ENCODE measurements at regions not wholly inside any gene's neighbourhood (a gene's known extent, or its start where the extent isn't known, plus 50 kb on each side); places are given as distances from the start of the nearest gene placed in this dataset.

DNA sequence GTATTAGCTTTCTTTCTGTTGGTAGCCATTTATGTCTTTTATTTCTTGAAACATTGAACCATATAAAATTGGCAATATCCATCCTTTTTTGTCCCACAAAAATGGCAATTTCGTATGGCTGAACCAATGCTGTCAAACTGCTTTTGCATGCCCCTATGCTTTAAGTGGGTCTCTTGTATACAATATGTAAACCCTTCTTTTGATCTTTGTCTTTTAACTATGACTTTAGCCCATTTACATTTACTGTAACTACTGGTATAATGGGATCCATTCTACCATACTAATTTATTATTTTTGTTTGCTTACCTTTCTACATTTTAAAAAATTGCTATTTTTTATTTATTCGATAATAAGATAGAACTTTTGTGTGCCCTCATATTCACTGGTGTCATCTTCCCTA, 93.4 kb downstream of the TENT4A start:
- no peaks in the 10 kb centered on the region for H3K27me3 ChIP-seq
- no peaks in the 10 kb centered on the region for H3K9me3 ChIP-seq (replicated peaks)
- H3K36me3 ChIP-seq, result no peaks in the 10 kb centered on the region
- no peaks in the 10 kb centered on the region for H3K4me1 ChIP-seq
- H3K27ac ChIP-seq, result no peak overlapping the region
- DNase-seq, result no peak
- no peak overlapping the region for H3K4me3 ChIP-seq

DNA sequence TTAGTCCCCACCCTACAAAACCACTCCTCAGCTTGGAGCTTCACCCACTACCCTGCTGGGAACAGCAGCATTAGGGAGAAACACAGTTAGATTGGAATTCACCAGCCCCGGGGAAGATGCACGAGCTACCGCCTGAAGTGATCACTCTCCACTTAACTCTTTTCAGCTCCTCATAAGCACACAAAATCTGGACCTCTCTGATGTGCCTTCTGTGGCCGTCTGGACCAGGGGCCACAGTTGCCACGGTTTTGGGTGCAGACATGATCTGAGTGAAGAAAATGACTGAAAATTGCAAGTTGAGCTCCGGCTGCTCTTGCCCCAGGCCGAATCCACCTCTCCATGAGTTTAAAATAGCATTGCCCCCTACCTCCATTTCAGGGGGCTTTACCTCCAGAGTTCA, 95.2 kb downstream of the TENT4A start:
- H3K4me1 ChIP-seq, result no peaks in the 10 kb centered on the region
- no peak overlapping the region for H3K4me3 ChIP-seq
- H3K36me3 ChIP-seq, result no peaks in the 10 kb centered on the region
- H3K27me3 ChIP-seq, result no peaks in the 10 kb centered on the region
- DNase-seq, result no peak
- H3K9me3 ChIP-seq (replicated peaks), result no peaks in the 10 kb centered on the region
- H3K27ac ChIP-seq, result no peak overlapping the region

DNA sequence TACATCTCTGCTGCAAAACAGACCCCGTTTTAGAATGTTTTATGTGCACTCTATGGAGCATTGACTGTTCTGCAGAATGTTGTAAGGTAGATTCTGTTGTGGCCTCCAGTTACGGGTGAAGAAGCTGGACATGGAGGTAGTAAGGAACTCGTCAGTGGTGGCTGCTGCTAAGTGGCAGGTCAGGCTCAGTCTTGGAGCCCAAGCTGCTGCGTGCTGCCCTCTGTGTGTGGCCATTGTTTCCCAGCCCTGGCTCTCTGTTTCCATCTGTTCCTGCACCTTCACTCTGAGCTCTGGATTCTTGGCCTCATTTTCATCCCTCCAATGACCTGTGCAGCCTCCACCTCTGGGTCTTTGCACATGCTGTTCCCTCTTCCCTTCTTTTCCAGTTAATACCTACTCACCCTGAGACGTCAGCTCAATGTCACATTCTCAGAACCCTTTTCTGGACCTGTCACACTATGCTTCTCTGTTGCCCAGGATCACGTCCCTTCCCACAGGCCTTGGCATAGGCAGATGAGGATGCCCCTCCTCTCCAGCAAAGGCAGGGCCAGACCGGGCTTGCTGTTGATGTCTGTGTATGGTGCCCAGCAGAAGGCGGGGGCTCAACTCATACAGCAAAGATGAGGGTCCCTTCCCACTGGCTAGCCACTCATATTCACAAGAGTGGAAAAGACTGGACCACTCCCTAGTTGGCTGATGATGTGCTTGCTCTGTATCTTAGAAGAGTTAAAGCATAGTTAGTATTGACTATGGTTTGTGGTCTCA, 97.6 kb downstream of the TENT4A start:
- H3K27me3 ChIP-seq, result no peaks in the 10 kb centered on the region
- H3K4me1 ChIP-seq, result no peaks in the 10 kb centered on the region
- H3K36me3 ChIP-seq, result no peaks in the 10 kb centered on the region
- H3K9me3 ChIP-seq (replicated peaks), result no peaks in the 10 kb centered on the region
- no peak for DNase-seq
- H3K27ac ChIP-seq, result no peak overlapping the region
- H3K4me3 ChIP-seq, result no peak overlapping the region

DNA sequence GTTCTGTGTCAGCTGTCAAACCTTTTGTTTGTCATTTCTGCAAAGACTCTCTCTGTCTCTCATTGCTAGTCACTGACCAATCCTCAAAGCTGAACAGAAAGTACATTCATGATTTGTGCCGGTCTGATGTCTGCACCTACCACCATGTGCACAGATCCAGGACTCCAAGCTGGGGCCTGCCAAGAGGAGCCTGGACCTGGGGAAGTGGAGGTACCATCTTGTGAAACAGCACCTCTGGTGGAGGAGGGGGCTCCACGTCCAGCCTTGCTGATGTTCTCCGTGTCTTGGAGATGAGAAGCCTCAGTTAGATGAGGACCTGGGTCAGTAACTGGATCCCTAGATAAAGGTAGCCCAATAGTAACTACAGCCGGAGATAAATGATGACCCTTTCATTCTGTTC, 98.9 kb downstream of the TENT4A start:
- H3K4me3 ChIP-seq, result no peak overlapping the region
- H3K4me1 ChIP-seq, result no peaks in the 10 kb centered on the region
- DNase-seq, result no peak
- H3K36me3 ChIP-seq, result no peaks in the 10 kb centered on the region
- H3K27ac ChIP-seq, result no peak overlapping the region
- H3K9me3 ChIP-seq (replicated peaks), result no peaks in the 10 kb centered on the region
- H3K27me3 ChIP-seq, result no peaks in the 10 kb centered on the region

DNA sequence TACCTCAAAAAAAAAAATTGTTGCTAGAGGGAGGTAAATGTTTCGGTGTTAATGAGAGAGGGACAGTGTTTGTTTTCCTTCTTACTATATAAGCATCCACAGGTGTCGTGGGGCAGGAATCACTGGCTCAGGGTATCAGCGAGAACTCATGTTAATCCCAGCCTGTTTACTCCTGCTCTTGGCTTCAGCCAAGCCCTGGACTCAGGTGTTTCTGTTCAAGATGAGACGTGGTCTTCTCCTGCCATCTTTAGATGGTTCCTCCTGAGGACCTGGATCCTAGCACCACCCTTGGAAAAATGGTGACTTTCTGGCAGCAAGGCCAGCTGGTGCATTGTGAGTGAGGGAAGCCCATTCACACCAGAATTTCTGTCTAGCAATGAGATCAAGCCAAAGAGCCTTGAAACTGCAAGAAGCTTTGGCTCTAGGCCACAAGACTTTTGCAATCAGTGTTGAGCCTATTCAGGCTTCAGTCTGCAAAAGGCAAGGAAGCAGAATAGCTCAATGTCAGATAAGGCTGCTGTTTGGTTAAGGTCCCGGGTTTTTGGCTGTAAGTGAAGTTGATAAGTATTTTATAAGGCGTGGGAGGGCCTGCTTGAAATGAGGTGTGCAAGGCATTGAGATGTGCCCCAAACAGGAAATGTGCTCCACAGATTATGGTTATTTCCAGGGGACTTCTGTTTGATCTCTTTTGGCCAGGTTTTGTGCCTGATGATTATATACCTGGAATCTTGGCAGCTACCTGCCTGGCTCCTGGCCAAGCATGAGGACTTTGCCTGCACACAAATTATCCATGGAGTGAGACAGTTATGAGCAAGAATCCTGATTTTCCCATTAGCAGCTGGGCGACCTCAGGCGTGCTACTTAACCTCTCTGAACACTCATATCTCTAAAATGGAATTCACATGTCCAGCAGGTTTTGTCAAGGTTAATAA, 99.8 kb downstream of the TENT4A start:
- Histone ChIP-seq H3K27ac (no peak overlapping the region), H3K36me3 (no peaks in the 10 kb centered on the region), H3K4me1 (no peaks in the 10 kb centered on the region), H3K4me3 (no peak overlapping the region), H3K27me3 (no peaks in the 10 kb centered on the region), H3K9me3 (replicated peaks) (no peaks in the 10 kb centered on the region)
- DNase-seq, result no peak

DNA sequence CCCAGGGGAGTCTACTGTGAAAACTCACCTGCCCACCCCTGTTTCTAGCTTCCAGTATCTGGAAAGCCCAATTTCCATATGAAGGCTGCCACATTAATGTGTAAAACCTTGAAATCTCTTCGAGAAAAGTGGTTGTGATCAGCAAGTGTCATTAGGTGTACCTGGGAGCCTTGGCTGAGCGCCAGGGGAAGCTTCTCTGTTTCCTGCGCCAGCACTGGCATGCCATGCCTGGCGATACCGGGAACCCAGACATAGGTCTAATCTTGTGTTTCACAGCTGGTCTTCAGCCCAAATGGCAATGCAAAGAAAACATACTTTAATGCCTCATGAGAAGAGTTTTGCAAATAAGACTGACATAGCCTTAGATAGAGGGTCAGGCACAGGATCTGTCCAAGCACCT, 101.6 kb downstream of the TENT4A start:
- no peak for DNase-seq
- H3K27me3 ChIP-seq, result no peaks in the 10 kb centered on the region
- H3K4me3 ChIP-seq, result no peak overlapping the region
- no peaks in the 10 kb centered on the region for H3K36me3 ChIP-seq
- no peaks in the 10 kb centered on the region for H3K9me3 ChIP-seq (replicated peaks)
- H3K4me1 ChIP-seq, result no peaks in the 10 kb centered on the region
- H3K27ac ChIP-seq, result no peak overlapping the region

DNA sequence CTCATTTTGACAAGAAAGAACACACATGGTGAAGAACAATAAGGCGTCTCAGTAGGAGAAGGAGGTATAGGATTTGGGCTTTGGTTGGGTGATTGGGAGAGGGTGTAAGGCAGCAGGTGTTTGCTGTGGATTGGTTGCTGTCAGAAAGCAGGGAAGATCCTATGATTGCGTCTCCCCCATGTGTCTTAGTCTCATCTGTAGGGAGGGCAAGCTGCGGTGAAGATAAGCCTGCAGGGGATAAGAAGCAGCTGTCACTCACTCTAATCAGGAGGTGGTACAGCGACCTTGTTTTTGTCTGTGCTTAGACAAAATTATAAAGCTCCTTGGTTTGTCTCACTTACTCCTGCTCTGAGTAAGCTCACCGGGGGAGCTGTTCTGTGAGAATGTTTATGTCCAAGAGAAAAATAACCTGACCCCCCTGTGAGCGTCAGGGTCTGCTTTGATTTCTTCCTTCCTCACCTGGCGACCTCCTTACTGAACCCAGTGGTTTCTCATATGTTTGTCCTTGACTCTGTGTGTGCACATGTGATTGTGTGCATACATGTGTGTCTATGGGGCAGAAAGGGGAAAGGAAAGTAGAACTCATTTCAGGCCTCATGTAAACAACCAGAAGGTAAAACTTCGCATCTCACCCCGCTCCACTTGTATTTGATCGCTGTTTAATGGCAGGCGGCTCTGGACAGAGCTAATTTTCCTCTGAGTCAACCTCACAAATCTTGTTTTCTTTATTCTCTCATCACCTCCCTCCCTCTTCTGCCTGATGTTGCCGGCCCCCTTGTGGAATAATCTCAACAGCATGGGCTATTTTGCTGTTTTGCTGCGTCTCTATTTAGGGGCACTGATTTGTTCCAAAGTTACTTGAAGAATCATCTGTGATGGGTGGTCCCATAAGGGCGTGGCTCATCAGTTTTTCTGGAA, 105.6 kb downstream of the TENT4A start:
- H3K4me3 ChIP-seq, result no peak overlapping the region
- H3K27me3 ChIP-seq, result no peaks in the 10 kb centered on the region
- H3K4me1 ChIP-seq, result no peaks in the 10 kb centered on the region
- H3K36me3 ChIP-seq, result no peaks in the 10 kb centered on the region
- H3K27ac ChIP-seq, result no peak overlapping the region
- no peaks in the 10 kb centered on the region for H3K9me3 ChIP-seq (replicated peaks)
- DNase-seq, result no peak

DNA sequence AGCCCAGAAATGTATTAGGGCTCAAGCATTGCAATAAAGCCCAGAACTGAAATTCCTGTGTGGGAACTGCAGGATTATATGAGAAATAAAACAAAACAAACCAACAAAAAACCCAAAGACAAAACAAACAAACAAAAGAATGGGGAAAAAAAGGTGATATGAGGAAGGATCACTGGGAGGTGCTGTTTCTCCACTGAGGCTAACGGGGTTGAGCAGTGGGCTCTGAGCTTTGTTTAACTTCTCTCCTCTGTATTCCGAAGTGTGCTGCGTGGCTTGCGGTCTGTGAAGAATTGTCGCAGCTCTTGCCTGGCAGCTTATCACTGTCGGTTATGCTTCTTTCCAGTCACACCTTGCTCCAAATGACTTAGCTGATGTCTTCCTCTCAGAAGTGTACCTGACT, 106.3 kb downstream of the TENT4A start:
- Histone ChIP-seq H3K4me1 (no peaks in the 10 kb centered on the region), H3K27ac (no peak overlapping the region), H3K27me3 (no peaks in the 10 kb centered on the region), H3K9me3 (replicated peaks) (no peaks in the 10 kb centered on the region), H3K36me3 (no peaks in the 10 kb centered on the region), H3K4me3 (no peak overlapping the region)
- no peak for DNase-seq

DNA sequence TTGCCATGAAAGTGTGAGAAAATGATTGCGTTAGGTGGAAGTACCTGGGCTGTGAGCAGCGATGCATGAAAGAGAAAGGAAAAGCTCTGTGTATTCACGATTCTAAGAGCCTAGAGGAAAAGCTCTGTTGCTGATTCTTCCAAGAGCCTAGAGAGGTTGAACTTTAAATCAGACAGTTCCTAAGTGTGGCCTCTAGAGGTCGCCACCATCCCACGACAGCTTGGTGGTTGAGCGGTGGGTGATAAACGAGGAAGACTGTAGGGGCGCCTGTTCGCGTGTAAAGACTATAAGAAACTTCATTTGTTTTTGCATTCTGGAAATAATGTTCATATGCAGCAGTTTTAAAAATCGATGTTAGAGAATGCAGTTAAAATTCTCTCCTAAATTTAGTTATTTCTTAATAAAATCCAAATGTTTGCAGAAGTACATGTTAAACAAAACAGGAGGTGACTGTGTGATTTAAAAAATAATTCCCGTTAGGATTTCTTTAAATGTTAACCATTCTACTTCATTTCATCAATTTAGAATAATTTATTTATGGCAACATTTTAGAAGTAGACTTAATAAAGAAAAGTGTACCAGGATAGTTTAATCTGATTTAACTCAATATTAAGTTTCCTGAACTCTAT, 107.7 kb downstream of the TENT4A start:
- peak; percentile 9 to 44 for DNase-seq

DNA sequence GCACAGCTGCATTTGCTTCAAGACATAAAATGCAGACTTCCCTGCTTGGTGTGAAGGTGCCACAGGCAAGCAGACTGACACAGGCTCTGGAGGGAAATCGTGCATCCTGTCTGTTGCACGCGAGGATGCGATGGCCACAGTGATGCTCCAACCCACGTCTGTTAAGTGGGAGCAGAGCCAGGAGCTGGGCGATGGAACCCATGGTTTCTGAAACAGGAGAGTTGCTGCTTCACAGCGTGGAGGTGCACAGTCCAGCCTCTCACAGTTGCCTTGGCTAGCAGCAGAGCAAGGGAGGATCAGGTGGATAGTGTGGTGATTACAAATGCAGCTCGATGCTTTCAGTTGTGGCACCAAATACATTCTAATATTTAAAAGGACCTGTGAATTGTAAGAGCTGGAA, 108.8 kb downstream of the TENT4A start:
- no peak for DNase-seq
- H3K27ac ChIP-seq, result no peak overlapping the region
- H3K4me1 ChIP-seq, result no peaks in the 10 kb centered on the region
- H3K27me3 ChIP-seq, result no peaks in the 10 kb centered on the region
- no peaks in the 10 kb centered on the region for H3K9me3 ChIP-seq (replicated peaks)
- no peaks in the 10 kb centered on the region for H3K36me3 ChIP-seq
- no peak overlapping the region for H3K4me3 ChIP-seq

More for the DNA sequence above, 107.7 kb downstream of the TENT4A start:
- Histone ChIP-seq H3K4me1 (no peaks in the 10 kb centered on the region), H3K9me3 (replicated peaks) (no peaks in the 10 kb centered on the region), H3K27me3 (no peaks in the 10 kb centered on the region), H3K4me3 (no peak overlapping the region), H3K27ac (no peak overlapping the region), H3K36me3 (no peaks in the 10 kb centered on the region)

DNA sequence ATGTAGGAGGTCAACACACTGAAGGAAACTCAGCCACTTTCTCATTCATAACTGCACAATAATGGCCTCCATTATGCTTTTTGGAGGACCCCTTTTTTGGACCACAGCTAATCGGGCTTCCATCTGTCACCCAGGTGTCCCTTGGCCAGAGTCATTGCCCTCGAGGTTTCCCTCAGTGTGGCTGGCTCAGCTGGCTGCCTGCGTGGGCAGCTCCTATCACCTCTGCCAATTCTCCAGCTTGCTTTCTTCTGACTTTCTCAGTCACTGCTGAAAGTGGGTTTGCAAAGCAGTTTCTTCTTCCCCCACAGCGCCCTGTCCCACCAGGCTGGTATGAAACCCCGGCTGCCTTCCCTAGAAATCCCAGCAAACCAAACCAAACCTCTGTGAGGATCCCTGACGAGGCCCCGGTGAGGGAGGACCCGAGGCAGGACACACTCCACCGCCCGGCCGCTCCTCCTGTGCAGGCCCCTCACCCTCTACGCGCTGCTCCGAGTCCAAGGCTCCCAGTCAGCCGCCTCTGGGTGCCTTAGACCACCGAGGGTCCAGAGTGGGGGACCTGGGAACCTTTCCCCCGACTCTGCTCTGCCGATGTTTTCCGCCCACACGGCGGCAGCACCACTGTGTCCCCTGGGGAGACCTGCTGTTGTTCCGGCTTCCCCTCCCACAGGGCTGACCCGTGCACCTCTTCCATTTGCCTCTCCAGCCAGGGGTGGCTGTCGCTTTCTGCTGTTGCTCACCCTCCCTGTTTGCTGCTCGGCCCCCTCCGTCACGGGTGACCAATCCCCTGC, 109.5 kb downstream of the TENT4A start:
- DNase-seq, result no peak

DNA sequence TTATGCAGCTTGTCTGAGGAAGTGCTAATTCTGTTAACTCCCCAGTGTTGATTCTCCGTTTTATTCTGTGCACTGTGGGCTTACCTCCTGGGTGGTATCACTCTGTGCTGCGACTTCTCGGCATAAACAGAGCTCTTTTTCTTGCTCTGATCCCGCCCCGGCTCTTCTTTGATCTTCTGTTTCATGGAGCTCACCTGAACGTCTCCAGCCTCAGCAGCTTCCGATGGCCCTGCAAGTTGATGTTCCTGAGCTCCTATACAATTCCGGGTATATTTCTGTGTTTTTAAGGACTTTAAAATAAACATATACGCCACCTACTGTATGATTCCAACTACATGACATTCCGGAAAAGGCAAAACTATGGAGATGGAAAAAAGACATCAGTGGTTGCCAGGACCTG, 110.8 kb downstream of the TENT4A start:
- Histone ChIP-seq H3K27me3 (no peaks in the 10 kb centered on the region), H3K4me1 (no peaks in the 10 kb centered on the region), H3K36me3 (no peaks in the 10 kb centered on the region), H3K4me3 (no peak overlapping the region), H3K27ac (no peak overlapping the region), H3K9me3 (replicated peaks) (no peaks in the 10 kb centered on the region)
- no peak for DNase-seq

More for the DNA sequence above, 109.5 kb downstream of the TENT4A start:
- Histone ChIP-seq H3K27me3 (no peaks in the 10 kb centered on the region), H3K4me3 (no peak overlapping the region), H3K4me1 (no peaks in the 10 kb centered on the region), H3K9me3 (replicated peaks) (no peaks in the 10 kb centered on the region), H3K36me3 (no peaks in the 10 kb centered on the region), H3K27ac (no peak overlapping the region)

DNA sequence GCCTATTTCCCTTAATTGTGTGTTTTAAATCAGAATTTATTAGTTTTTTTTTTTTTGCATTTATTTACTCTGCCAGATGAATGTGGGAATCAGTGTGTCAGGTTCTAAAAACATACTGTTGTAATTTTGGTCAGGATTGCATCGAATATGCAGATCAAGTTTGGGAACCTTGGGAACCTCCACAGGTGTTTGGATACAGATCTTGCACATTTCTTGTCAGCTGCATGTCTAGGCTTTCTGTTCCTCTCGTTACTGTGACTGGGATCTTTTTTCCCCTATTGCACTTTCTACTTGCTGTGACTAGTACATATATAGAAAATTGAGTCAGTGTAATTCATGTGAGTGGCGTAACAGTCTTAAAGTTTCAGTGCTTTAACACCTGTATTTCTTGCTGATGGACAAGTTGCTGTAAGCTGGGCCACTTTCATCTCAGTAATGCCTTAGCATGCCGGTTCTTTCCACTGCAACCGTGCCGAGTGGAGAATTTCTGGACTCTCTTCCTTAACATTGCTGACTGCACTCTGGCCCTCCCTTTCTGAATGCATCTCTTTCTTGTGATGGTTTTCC, 112.5 kb downstream of the TENT4A start:
- DNase-seq, result no peak
- Histone ChIP-seq H3K4me1 (no peaks in the 10 kb centered on the region), H3K27ac (no peak overlapping the region), H3K4me3 (no peak overlapping the region), H3K27me3 (no peaks in the 10 kb centered on the region), H3K9me3 (replicated peaks) (no peaks in the 10 kb centered on the region), H3K36me3 (no peaks in the 10 kb centered on the region)
